SK-N-SH (cell line): ENCODE measurements at regions not wholly inside any gene's neighbourhood (a gene's known extent, or its start where the extent isn't known, plus 50 kb on each side); places are given as distances from the start of the nearest gene placed in this dataset.

Experiments
- CTCF ChIA-PET: fragments of 300-600, 350-600 bp; formaldehyde crosslinking; extraction: SDS; loops from one replicate; lab custom pipeline; 2021; lab: Yijun Ruan, JAX
- POLR2A ChIA-PET: fragments of 350-600 bp; sonication (Branson Sonifier 250); formaldehyde crosslinking; extraction: SDS; loops from one replicate; lab custom pipeline; 2020; ENCODE audit warnings: antibody characterized with exemption, inconsistent platforms; lab: Yijun Ruan, JAX
- DNase-seq: peaks from one replicate; pipeline ENCODE4 v3.0.0; 2012
- H2AFZ ChIP-seq: fragments of 200-600 bp; sonication (generic); 2 replicates; pipeline ENCODE4 v1.8.1; 2016; ENCODE audit warnings: antibody characterized with exemption, mild to moderate bottlenecking, low read depth
- H3F3A ChIP-seq: fragments of 200-600 bp; sonication (generic); replicated peaks from 2 replicates; pipeline ENCODE3; 2016; ENCODE audit warnings: antibody characterized with exemption, mild to moderate bottlenecking; ENCODE audit not compliant: insufficient read depth
- H3K27ac ChIP-seq, 2 experiments: fragments of 200-500 bp in 1 of 2; fragments of 200-600 bp in 1 of 2; sonication (Bioruptor generic) in 1 of 2; sonication (generic), shearing (Covaris generic) in 1 of 2; 2 replicates each; pipeline versions ENCODE4 v1.5.1 to v1.6.1; 2014 to 2016; ENCODE audit warnings: low read depth in 2 of 2, inconsistent platforms in 1 of 2, low read length in 1 of 2, mild to moderate bottlenecking in 1 of 2, mixed read lengths in 1 of 2
- H3K27me3 ChIP-seq: fragments of 200-600 bp; sonication (generic), shearing (Covaris generic); 2 replicates; pipeline ENCODE4 v1.6.1; 2016; ENCODE audit warnings: mixed run types; ENCODE audit not compliant: insufficient read depth
- H3K36me3 ChIP-seq, 2 experiments: fragments of 200-500 bp in 1 of 2; fragments of 200-600 bp in 1 of 2; sonication (Bioruptor generic) in 1 of 2; sonication (generic) in 1 of 2; replicated peaks in 1 of 2; 2 replicates each; pipeline versions ENCODE3 to v1.5.1; 2014 to 2016; ENCODE audit warnings: low read length in 1 of 2, mild to moderate bottlenecking in 1 of 2; ENCODE audit not compliant: insufficient read depth in 2 of 2, control insufficient read depth in 1 of 2
- H3K4me1 ChIP-seq, 2 experiments: fragments of 200-500 bp in 1 of 2; fragments of 200-600 bp in 1 of 2; sonication (Bioruptor generic) in 1 of 2; sonication (generic), shearing (Covaris generic) in 1 of 2; 2 replicates each; pipeline versions ENCODE4 v1.5.1 to v1.6.1; 2014 to 2016; ENCODE audit warnings: low read depth in 1 of 2, low read length in 1 of 2, mixed run types in 1 of 2; ENCODE audit not compliant: insufficient read depth in 2 of 2, control insufficient read depth in 1 of 2
- H3K4me2 ChIP-seq: fragments of 200-600 bp; sonication (generic), shearing (Covaris generic); 2 replicates; pipeline ENCODE4 v1.6.1; 2017; ENCODE audit warnings: mixed run types
- H3K4me3 ChIP-seq, 2 experiments: fragments of 200-500 bp in 1 of 2; fragments of 200-600 bp in 1 of 2; sonication (Bioruptor generic) in 1 of 2; sonication (generic), shearing (Covaris generic) in 1 of 2; 2 replicates each; pipeline versions ENCODE4 v1.5.1 to v1.8.1; 2014 to 2016; ENCODE audit warnings: low read depth in 2 of 2, inconsistent platforms in 1 of 2, low read length in 1 of 2, mild to moderate bottlenecking in 1 of 2, mixed read lengths in 1 of 2, moderate library complexity in 1 of 2
- H3K79me2 ChIP-seq: fragments of 200-600 bp; sonication (generic); 2 replicates; pipeline ENCODE4 v1.8.1; 2017; ENCODE audit warnings: mild to moderate bottlenecking; ENCODE audit not compliant: insufficient read depth
- H3K9ac ChIP-seq: fragments of 200-600 bp; sonication (generic); 2 replicates; pipeline ENCODE4 v1.6.1; 2017; ENCODE audit warnings: mixed run types
- H3K9me2 ChIP-seq: fragments of 200-600 bp; sonication (generic); 2 replicates; pipeline ENCODE4 v1.6.1; 2017; ENCODE audit warnings: mixed run types
- H3K9me3 ChIP-seq: fragments of 200-600 bp; sonication (generic); 2 replicates; pipeline ENCODE4 v1.6.1; 2017; ENCODE audit warnings: mixed run types, mild to moderate bottlenecking, moderate library complexity
- H4K20me1 ChIP-seq: fragments of 200-600 bp; sonication (generic); 2 replicates; pipeline ENCODE4 v1.6.1; 2017; ENCODE audit warnings: mild to moderate bottlenecking, mixed run types; ENCODE audit not compliant: insufficient read depth
- CHD2 ChIP-seq: fragments of 150-350 bp; IDR thresholded peaks from 2 replicates; pipeline ENCODE4 v1.6.1; 2018; ENCODE audit warnings: low read length; ENCODE audit not compliant: partially characterized antibody
- EZH2phosphoT487 ChIP-seq: fragments of 200-600 bp; sonication (generic); IDR thresholded peaks from 2 replicates; pipeline ENCODE4 v1.6.1; 2017; ENCODE audit warnings: low read depth, mixed run types, mild to moderate bottlenecking, antibody characterized with exemption, moderate library complexity, borderline replicate concordance
- FOSL2 ChIP-seq: IDR thresholded peaks from 2 replicates; pipeline ENCODE4 v1.4.0; 2012; ENCODE audit warnings: low read depth, mild to moderate bottlenecking, moderate library complexity, borderline replicate concordance
- FOXJ3 ChIP-seq: sonication (generic); formaldehyde crosslinking; IDR thresholded peaks from 2 replicates; pipeline ENCODE4 v1.5.1; 2020; ENCODE audit warnings: mild to moderate bottlenecking, missing genetic modification reagents
- FOXM1 ChIP-seq: IDR thresholded peaks from 2 replicates; pipeline ENCODE4 v1.4.0; 2012; ENCODE audit warnings: low read depth, mild to moderate bottlenecking
- GATA2 ChIP-seq: sonication (generic); formaldehyde crosslinking; IDR thresholded peaks from 2 replicates; pipeline ENCODE4 v1.5.0; 2020; ENCODE audit warnings: mild to moderate bottlenecking, missing genetic modification reagents
- MXI1 ChIP-seq: IDR thresholded peaks from 2 replicates; pipeline ENCODE4 v1.6.1; 2012; ENCODE audit warnings: mild to moderate bottlenecking, low read depth, low read length, improper control_type of control experiment
- NFIC ChIP-seq: IDR thresholded peaks from 2 replicates; pipeline ENCODE4 v1.4.0; 2012; ENCODE audit warnings: borderline replicate concordance
- PBX3 ChIP-seq: IDR thresholded peaks from 2 replicates; pipeline ENCODE4; 2012
- POLR2AphosphoS5 ChIP-seq: IDR thresholded peaks from 2 replicates; pipeline ENCODE4 v1.6.1; 2012; ENCODE audit warnings: low read depth, low read length
- RCOR1 ChIP-seq: fragments of 150-350 bp; IDR thresholded peaks from 2 replicates; pipeline ENCODE4 v1.6.1; 2017; ENCODE audit warnings: antibody characterized with exemption, low read length
- RFX5 ChIP-seq: IDR thresholded peaks from 2 replicates; pipeline ENCODE4 v1.6.1; 2012; ENCODE audit warnings: mild to moderate bottlenecking, improper control_type of control experiment, low read length
- SIN3A ChIP-seq: IDR thresholded peaks from 2 replicates; pipeline ENCODE4 v1.6.1; 2012; ENCODE audit warnings: low read depth, mild to moderate bottlenecking, low read length, moderate library complexity, borderline replicate concordance
- TCF12 ChIP-seq: IDR thresholded peaks from 2 replicates; pipeline ENCODE4 v1.4.0; 2012
- WGBS: methylation state at CpG from one replicate; pipeline ENCODE4 v1.1.6; 2017; ENCODE audit warnings: low lambda C conversion rate; 5-methylcytosine and 5-hydroxymethylcytosine counted together
- TF ChIP-seq, protein P1 (sequence below): IDR thresholded peaks from 2 replicates; pipeline ENCODE4 v1.6.1; 2012; ENCODE audit warnings: mild to moderate bottlenecking, low read depth, low read length, moderate library complexity

DNA sequence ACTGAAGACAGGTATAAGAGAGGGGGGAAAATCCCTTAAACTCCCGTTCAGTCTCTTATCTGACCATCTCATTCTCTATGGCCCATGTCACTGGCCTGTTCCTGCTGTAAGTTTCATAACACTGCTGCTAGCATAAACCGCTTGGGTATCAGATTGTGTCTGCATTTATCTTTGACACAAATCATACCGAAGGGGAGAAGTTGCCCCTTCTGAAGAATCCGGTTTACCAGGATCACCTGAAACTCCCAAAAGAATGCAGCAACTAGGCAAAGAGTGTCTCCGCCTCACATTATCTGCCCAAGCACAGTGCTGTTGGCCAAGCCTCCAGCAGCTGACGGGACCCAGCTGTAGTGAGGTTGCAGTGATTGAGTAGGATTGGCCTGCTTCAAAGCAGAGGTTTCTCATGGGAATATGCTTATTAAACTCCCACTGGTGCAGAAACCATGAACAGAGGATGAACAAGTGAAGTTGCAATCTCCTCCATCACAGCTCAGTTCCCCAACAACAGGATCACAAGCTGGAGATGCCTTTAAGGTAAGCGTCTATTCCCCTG, 71.3 kb upstream of the PUDP start:
- H3K9me2 ChIP-seq, result no peaks in the 10 kb centered on the region
- POLR2A ChIA-PET, result no interaction called here
- H3K79me2 ChIP-seq, result no peaks in the 10 kb centered on the region
- no peak overlapping the region for H3K27ac ChIP-seq
- TF ChIP-seq, protein P1, sequence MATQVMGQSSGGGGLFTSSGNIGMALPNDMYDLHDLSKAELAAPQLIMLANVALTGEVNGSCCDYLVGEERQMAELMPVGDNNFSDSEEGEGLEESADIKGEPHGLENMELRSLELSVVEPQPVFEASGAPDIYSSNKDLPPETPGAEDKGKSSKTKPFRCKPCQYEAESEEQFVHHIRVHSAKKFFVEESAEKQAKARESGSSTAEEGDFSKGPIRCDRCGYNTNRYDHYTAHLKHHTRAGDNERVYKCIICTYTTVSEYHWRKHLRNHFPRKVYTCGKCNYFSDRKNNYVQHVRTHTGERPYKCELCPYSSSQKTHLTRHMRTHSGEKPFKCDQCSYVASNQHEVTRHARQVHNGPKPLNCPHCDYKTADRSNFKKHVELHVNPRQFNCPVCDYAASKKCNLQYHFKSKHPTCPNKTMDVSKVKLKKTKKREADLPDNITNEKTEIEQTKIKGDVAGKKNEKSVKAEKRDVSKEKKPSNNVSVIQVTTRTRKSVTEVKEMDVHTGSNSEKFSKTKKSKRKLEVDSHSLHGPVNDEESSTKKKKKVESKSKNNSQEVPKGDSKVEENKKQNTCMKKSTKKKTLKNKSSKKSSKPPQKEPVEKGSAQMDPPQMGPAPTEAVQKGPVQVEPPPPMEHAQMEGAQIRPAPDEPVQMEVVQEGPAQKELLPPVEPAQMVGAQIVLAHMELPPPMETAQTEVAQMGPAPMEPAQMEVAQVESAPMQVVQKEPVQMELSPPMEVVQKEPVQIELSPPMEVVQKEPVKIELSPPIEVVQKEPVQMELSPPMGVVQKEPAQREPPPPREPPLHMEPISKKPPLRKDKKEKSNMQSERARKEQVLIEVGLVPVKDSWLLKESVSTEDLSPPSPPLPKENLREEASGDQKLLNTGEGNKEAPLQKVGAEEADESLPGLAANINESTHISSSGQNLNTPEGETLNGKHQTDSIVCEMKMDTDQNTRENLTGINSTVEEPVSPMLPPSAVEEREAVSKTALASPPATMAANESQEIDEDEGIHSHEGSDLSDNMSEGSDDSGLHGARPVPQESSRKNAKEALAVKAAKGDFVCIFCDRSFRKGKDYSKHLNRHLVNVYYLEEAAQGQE, result no peak
- no peak for TF ChIP-seq SIN3A
- TF ChIP-seq TCF12, result no peak
- TF ChIP-seq CHD2, result no peak
- TF ChIP-seq FOXJ3 (CRISPR knock-in tag), result no peak
- TF ChIP-seq RFX5, result no peak
- TF ChIP-seq NFIC, result no peak
- no peak for TF ChIP-seq POLR2AphosphoS5
- no peak for TF ChIP-seq PBX3
- no peak for TF ChIP-seq MXI1
- no peak for TF ChIP-seq RCOR1
- no peak for TF ChIP-seq GATA2 (CRISPR knock-in tag)
- TF ChIP-seq FOSL2, result no peak
- TF ChIP-seq EZH2phosphoT487, result no peak
- no peak for TF ChIP-seq FOXM1
- TF ChIP-seq, all 33 proteins: peak for 0
- 44% methylated on average over 7 of the region's 7 CpGs for WGBS
- DNase-seq, result no peak
- Histone ChIP-seq H3F3A (no peaks in the 10 kb centered on the region), H3K27me3 (no peaks in the 10 kb centered on the region), H4K20me1 (no peaks in the 10 kb centered on the region), H3K4me1 (no peaks in the 10 kb centered on the region), H3K4me2 (no peak overlapping the region), H3K9ac (no peak overlapping the region), H3K4me3 (no peak overlapping the region), H3K9me3 (no peaks in the 10 kb centered on the region), H3K36me3 (no peaks in the 10 kb centered on the region), H2AFZ (no peak overlapping the region)
- CTCF ChIA-PET, result no interaction called here
